ENCODE measurements at regions not wholly inside any gene's neighbourhood (a gene's known extent, or its start where the extent isn't known, plus 50 kb on each side); places are given as distances from the start of the nearest gene placed in this dataset.

DNA sequence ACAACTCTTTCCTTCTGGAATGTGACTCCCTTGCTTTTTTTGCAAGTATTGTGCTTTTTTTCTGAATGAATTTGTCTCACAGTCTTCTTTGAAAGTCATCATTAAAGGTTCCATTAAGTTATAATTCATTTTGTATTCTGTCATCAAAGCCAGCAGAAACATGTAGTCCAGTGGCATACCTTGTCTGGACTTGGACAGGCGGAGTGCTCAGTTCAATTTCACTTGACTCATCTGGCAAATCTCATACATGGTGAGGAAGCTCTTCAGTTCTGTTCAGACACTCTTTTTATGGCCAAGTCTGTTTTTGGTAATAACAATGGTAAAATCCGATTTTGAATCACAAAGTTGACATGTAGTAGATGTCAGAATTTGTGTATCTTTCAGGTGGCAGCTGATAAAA, 260.8 kb upstream of the OPRM1 start (continued):
- TF ChIP-seq BCL11A (IDR thresholded peaks at IDR 0.05; ENCODE audit: low read depth in 2 of 2, low read length in 2 of 2) (no peak), ASH2L (IDR thresholded peaks at IDR 0.05; ENCODE audit: low read length) (no peak), RXRA (IDR thresholded peaks at IDR 0.05; ENCODE audit: insufficient read depth, low read depth, low read length) (no peak), SIN3A (conservative IDR thresholded peaks at IDR 0.05 in 1 of 2, IDR thresholded peaks at IDR 0.05 in 1 of 2; ENCODE audit: low read depth in 1 of 2, low read length in 2 of 2) (no peak), SP1 (IDR thresholded peaks at IDR 0.05; ENCODE audit: low read depth, low read length) (no peak), TEAD4 (IDR thresholded peaks at IDR 0.05; ENCODE audit: low read depth, low read length) (no peak), SP4 (IDR thresholded peaks at IDR 0.05; ENCODE audit: low read length) (no peak)
